ENCODE measurements at regions not wholly inside any gene's neighbourhood (a gene's known extent, or its start where the extent isn't known, plus 50 kb on each side); places are given as distances from the start of the nearest gene placed in this dataset.

DNA sequence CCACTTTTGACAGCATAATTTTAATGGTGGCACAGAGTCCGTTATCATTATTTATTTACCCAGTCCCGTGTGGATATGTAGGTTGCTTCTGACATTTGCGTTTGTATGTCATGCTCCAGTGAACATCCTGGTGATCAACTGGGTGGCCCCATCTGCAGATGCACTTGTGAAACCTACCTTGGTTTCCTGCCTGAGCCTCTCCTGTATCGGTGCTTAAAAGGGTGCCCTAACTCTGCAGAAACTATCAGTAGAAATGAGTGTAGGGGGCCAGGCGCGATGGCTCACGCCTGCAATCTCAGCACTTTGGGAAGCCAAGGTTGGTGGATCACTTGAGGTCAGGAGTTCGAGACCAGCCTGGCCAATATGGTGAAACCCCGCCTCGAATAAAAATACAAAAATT is 92.1 kb upstream of the IER5L start:
- TF ChIP-seq RAD21 (IDR thresholded peaks at IDR 0.05; ENCODE audit: low read depth) (no peak), EZH2 (IDR thresholded peaks at IDR 0.05) (no peak), POLR2AphosphoS5 (IDR thresholded peaks at IDR 0.05; ENCODE audit: low read depth, low read length) (no peak), POLR2A (IDR thresholded peaks at IDR 0.05; ENCODE audit: borderline replicate concordance, extremely low read depth, insufficient read depth, insufficient read length) (no peak)
- TF ChIP-seq, protein P1, sequence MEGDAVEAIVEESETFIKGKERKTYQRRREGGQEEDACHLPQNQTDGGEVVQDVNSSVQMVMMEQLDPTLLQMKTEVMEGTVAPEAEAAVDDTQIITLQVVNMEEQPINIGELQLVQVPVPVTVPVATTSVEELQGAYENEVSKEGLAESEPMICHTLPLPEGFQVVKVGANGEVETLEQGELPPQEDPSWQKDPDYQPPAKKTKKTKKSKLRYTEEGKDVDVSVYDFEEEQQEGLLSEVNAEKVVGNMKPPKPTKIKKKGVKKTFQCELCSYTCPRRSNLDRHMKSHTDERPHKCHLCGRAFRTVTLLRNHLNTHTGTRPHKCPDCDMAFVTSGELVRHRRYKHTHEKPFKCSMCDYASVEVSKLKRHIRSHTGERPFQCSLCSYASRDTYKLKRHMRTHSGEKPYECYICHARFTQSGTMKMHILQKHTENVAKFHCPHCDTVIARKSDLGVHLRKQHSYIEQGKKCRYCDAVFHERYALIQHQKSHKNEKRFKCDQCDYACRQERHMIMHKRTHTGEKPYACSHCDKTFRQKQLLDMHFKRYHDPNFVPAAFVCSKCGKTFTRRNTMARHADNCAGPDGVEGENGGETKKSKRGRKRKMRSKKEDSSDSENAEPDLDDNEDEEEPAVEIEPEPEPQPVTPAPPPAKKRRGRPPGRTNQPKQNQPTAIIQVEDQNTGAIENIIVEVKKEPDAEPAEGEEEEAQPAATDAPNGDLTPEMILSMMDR (IDR thresholded peaks at IDR 0.05 in 2 of 3, conservative IDR thresholded peaks at IDR 0.05 in 1 of 3; ENCODE audit: borderline replicate concordance in 1 of 3, insufficient read depth in 1 of 3, low read depth in 2 of 3, low read length in 2 of 3) = no peak
